ENCODE measurements at regions not wholly inside any gene's neighbourhood (a gene's known extent, or its start where the extent isn't known, plus 50 kb on each side); places are given as distances from the start of the nearest gene placed in this dataset.
"Not testable (repeated sequence)": the region's sequence is repeated elsewhere in the genome, so short reads cannot be mapped to it uniquely, and the experiment has no call there.

GRCh38 chr11:25593221-25593620 lies 738.7 kb upstream of the ANO3 start:
- no peak for DNase-seq (ENCODE audit: insufficient read length)
- FAIRE-seq = no peak
- TF ChIP-seq POLR2AphosphoS5 (IDR thresholded peaks at IDR 0.05; ENCODE audit: low read depth, low read length) = no peak
- no peak for TF ChIP-seq POLR2A (IDR thresholded peaks at IDR 0.05; ENCODE audit: low read depth, low read length)
- TF ChIP-seq TAF1 (IDR thresholded peaks at IDR 0.05; ENCODE audit: borderline replicate concordance, low read depth, low read length) = no peak

DNA sequence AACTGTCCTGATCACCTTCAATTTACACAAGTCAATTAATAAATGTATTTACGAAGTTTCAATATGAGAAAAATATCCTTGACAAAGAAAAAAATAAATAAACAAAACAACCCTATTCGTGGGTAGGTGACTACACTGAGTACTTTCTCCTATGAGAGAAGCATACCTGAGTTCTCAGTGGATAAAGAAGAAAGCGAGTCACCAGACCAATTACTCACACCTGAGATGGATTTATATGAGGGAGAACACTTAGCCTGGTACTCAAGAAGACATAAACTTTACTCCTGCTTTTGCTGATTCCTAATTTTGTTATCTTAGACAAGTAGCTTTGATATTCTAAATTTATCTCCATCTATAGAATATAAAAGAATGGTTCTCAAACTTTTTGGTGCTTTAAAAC lies 735.2 kb upstream of the ANO3 start:
- DNase-seq (ENCODE audit: insufficient read length) = no peak
- no peak for TF ChIP-seq POLR2AphosphoS5 (IDR thresholded peaks at IDR 0.05; ENCODE audit: low read depth, low read length)
- TF ChIP-seq POLR2A (IDR thresholded peaks at IDR 0.05; ENCODE audit: low read depth, low read length) = no peak
- no peak for TF ChIP-seq TAF1 (IDR thresholded peaks at IDR 0.05; ENCODE audit: borderline replicate concordance, low read depth, low read length)
- no peak for FAIRE-seq

GRCh38 chr11:25597696-25598095 lies 734.2 kb upstream of the ANO3 start:
- no peak for FAIRE-seq
- TF ChIP-seq POLR2AphosphoS5 (IDR thresholded peaks at IDR 0.05; ENCODE audit: low read depth, low read length) = no peak
- no peak for TF ChIP-seq POLR2A (IDR thresholded peaks at IDR 0.05; ENCODE audit: low read depth, low read length)
- TF ChIP-seq TAF1 (IDR thresholded peaks at IDR 0.05; ENCODE audit: borderline replicate concordance, low read depth, low read length) = no peak
- no peak for DNase-seq (ENCODE audit: insufficient read length)

DNA sequence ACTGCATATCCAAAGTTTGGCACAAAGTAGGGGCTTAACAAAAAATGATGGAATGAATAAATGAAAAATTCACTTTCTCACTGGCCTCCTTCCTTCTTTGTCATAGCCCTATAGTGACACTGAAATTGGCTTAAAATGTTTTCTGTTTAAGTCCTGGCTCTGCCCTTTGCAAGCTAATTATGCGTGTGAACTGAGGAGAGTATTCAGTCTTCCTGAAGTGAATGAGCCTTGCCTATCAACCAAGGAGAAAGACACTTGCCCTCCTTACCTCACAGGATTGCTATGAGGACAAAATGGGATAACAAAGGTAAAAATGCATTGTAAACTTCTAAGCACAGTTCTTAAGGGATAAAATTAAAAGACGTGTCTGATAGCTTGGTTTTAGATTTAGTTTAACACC lies 729.8 kb upstream of the ANO3 start:
- TF ChIP-seq POLR2AphosphoS5 (IDR thresholded peaks at IDR 0.05; ENCODE audit: low read depth, low read length) = no peak
- TF ChIP-seq TAF1 (IDR thresholded peaks at IDR 0.05; ENCODE audit: borderline replicate concordance, low read depth, low read length) = no peak
- no peak for TF ChIP-seq POLR2A (IDR thresholded peaks at IDR 0.05; ENCODE audit: low read depth, low read length)
- FAIRE-seq = no peak
- no peak for DNase-seq (ENCODE audit: insufficient read length)

GRCh38 chr11:25602959-25603358 lies 729.0 kb upstream of the ANO3 start:
- TF ChIP-seq POLR2A (IDR thresholded peaks at IDR 0.05; ENCODE audit: low read depth, low read length) (no peak), POLR2AphosphoS5 (IDR thresholded peaks at IDR 0.05; ENCODE audit: low read depth, low read length) (no peak), TAF1 (IDR thresholded peaks at IDR 0.05; ENCODE audit: borderline replicate concordance, low read depth, low read length) (no peak)
- FAIRE-seq (no peak), DNase-seq (ENCODE audit: insufficient read length) (no peak)

GRCh38 chr11:25612806-25613205 lies 719.1 kb upstream of the ANO3 start:
- no peak for DNase-seq (ENCODE audit: insufficient read length)
- TF ChIP-seq POLR2A (IDR thresholded peaks at IDR 0.05; ENCODE audit: low read depth, low read length) (no peak), POLR2AphosphoS5 (IDR thresholded peaks at IDR 0.05; ENCODE audit: low read depth, low read length) (no peak), TAF1 (IDR thresholded peaks at IDR 0.05; ENCODE audit: borderline replicate concordance, low read depth, low read length) (no peak)
- no peak for FAIRE-seq

GRCh38 chr11:25613451-25613850 lies 718.5 kb upstream of the ANO3 start:
- no peak for DNase-seq (ENCODE audit: insufficient read length)
- FAIRE-seq = no peak
- TF ChIP-seq POLR2A (IDR thresholded peaks at IDR 0.05; ENCODE audit: low read depth, low read length) (no peak), TAF1 (IDR thresholded peaks at IDR 0.05; ENCODE audit: borderline replicate concordance, low read depth, low read length) (no peak), POLR2AphosphoS5 (IDR thresholded peaks at IDR 0.05; ENCODE audit: low read depth, low read length) (no peak)

DNA sequence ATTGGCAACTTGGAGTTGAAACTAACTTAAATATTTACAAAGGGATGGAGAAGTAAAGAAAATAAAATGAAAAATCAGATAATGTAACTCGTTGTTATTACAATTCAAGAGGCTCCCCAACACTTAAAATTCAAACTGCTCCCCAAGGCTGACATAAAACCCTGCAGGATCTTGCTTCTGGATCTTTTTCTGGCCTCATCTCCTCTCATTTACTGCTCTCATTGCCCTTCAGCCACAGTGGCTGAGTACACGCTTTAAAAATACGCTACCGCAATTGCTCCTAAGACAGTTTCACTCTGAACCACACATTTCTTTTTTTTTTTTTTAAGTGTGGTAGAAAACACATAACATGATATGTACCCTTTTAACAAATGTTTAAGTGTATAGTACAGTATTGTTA lies 718.1 kb upstream of the ANO3 start:
- FAIRE-seq (no peak), DNase-seq (ENCODE audit: insufficient read length) (no peak)
- no peak for TF ChIP-seq POLR2AphosphoS5 (IDR thresholded peaks at IDR 0.05; ENCODE audit: low read depth, low read length)
- TF ChIP-seq TAF1 (IDR thresholded peaks at IDR 0.05; ENCODE audit: borderline replicate concordance, low read depth, low read length) = no peak
- no peak for TF ChIP-seq POLR2A (IDR thresholded peaks at IDR 0.05; ENCODE audit: low read depth, low read length)

DNA sequence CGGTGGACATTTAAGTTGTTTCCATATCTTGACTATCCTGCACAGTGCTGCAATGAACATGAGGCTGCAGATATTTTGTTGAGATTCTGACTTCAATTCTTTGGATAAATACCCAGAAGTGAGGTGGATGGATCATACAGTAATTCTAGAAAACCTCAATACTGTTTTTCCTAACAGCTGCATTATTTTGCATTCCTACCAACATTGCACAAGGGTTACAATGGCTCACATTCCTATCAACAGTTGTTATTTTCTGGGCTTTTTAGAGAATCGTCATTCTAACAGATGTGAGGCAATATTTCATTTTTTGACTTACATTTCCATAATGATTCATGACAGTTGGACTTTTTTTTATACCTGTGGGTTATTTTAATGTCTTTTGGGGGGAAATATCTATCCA lies 716.9 kb upstream of the ANO3 start:
- FAIRE-seq = no peak
- DNase-seq (ENCODE audit: insufficient read length) = no peak
- TF ChIP-seq POLR2A (IDR thresholded peaks at IDR 0.05; ENCODE audit: low read depth, low read length) (no peak), POLR2AphosphoS5 (IDR thresholded peaks at IDR 0.05; ENCODE audit: low read depth, low read length) (no peak), TAF1 (IDR thresholded peaks at IDR 0.05; ENCODE audit: borderline replicate concordance, low read depth, low read length) (no peak)

DNA sequence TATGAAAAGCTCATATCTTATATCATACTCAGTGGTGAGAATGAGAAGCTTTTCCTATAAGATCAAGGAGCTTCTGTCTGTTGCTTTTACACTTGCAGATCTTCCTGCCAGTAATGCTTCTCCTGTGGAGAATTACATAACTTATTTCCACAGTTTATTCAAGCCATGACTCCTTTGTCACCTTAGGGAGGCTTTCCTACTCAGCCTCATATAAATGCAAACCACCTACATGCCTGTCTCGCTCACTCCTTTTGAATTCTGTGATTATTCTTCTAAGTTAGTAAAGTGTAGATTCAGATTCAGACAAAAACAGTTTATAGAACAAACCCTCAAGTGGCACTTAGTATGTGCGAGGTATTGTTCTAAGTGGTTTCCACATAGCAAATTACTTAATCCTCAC lies 716.1 kb upstream of the ANO3 start:
- TF ChIP-seq POLR2AphosphoS5 (IDR thresholded peaks at IDR 0.05; ENCODE audit: low read depth, low read length) (no peak), POLR2A (IDR thresholded peaks at IDR 0.05; ENCODE audit: low read depth, low read length) (no peak), TAF1 (IDR thresholded peaks at IDR 0.05; ENCODE audit: borderline replicate concordance, low read depth, low read length) (no peak)
- DNase-seq (ENCODE audit: insufficient read length) (no peak), FAIRE-seq (no peak)

- TF ChIP-seq POLR2A (IDR thresholded peaks at IDR 0.05; ENCODE audit: low read depth, low read length) = no peak
- no peak for TF ChIP-seq POLR2AphosphoS5 (IDR thresholded peaks at IDR 0.05; ENCODE audit: low read depth, low read length)
- no peak for DNase-seq (ENCODE audit: insufficient read length)
- FAIRE-seq = no peak
These were observed 706.8 kb upstream of the ANO3 start for GRCh38 chr11:25625094-25625493.

DNA sequence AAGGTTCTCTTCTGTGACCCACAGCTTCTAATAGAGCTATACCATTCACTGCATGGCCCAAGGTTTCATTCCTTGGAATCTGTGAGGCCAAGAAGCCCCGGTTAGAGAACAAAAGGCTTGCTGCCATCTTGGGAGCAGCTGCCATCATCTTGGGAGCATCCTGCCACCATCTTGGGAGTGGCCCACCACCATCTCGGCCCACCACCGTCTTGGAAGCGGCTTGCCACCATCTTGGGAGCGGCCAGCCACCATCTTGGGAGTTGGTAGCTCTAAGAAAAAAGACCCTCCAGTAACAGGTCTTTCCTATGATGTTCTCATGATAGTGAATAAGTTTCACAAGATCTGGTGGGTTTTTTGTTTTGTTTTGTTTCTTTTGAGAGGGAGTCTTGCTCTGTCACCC lies 703.9 kb upstream of the ANO3 start:
- FAIRE-seq (no peak), DNase-seq (ENCODE audit: insufficient read length) (no peak)
- no peak for TF ChIP-seq POLR2AphosphoS5 (IDR thresholded peaks at IDR 0.05; ENCODE audit: low read depth, low read length)
- TF ChIP-seq POLR2A (IDR thresholded peaks at IDR 0.05; ENCODE audit: low read depth, low read length) = no peak
- no peak for TF ChIP-seq TAF1 (IDR thresholded peaks at IDR 0.05; ENCODE audit: borderline replicate concordance, low read depth, low read length)

DNA sequence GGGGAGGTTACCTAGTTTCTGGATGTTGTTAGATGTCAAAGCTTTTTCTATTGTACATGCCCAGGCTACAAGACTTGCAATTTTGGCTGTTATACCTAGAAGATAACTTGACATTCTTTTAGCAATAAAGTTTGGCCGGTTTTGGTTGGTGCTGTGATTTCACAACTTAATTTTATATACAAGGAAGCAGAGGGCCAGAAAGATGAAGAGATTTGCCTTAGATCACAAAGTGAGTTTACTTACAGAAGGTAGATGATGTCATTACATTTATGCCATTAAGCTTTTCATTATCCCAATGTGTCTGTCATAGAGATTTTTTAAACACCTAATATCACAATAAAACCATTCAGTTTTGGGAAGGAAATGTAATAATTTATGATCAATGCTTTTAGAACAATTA lies 698.7 kb upstream of the ANO3 start:
- no peak for FAIRE-seq
- TF ChIP-seq POLR2AphosphoS5 (IDR thresholded peaks at IDR 0.05; ENCODE audit: low read depth, low read length) = no peak
- no peak for DNase-seq (ENCODE audit: insufficient read length)

GRCh38 chr11:25649220-25649619 lies 682.7 kb upstream of the ANO3 start:
- FAIRE-seq; DNase-seq (ENCODE audit: insufficient read length): not testable (repeated sequence)
